Gastrocnemius medialis (tissue), 4 donors: ENCODE measurements at regions not wholly inside any gene's neighbourhood (a gene's known extent, or its start where the extent isn't known, plus 50 kb on each side); places are given as distances from the start of the nearest gene placed in this dataset.

Experiments
- POLR2A ChIP-seq, 2 donors: fragments of 450-650 bp; IDR thresholded peaks; one replicate each; pipeline ENCODE4 v1.6.1; 2017; ENCODE audit warnings: antibody characterized with exemption in 2 of 2, mild to moderate bottlenecking in 2 of 2, moderate library complexity in 2 of 2
- TF ChIP-seq, protein P1 (sequence below), 5 experiments: fragments of 450-650 bp in 3 of 5; fragments of 200-600 bp in 2 of 5; sonication (generic) in 2 of 5; IDR thresholded peaks in 4 of 5; conservative IDR thresholded peaks in 1 of 5; 1 replicate in 4 of 5; 2 replicates in 1 of 5; pipeline ENCODE4 v1.5.1; 2016 to 2019; ENCODE audit warnings: antibody characterized with exemption in 5 of 5, mild to moderate bottlenecking in 3 of 5, moderate library complexity in 3 of 5

DNA sequence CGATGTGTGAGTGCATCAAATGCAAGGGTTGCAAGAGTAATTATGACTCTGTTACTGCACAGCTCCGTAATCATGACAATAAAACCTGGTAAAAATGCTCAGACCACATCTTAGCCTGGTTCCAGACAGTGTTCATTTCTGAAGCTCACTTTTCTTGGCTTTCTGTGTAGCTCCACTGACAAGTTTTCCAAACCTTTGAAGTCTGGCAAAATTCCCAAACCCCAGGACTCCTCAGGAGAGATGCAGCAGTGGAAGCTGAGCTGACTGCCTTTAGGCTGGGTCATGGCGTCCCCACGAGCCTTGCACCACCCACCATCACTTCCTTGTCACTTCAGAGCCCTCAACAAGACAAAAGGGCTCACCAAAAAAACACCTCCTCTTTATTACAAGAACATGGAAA, 131.6 kb upstream of the TAS2R1 start:
- TF ChIP-seq, protein P1, sequence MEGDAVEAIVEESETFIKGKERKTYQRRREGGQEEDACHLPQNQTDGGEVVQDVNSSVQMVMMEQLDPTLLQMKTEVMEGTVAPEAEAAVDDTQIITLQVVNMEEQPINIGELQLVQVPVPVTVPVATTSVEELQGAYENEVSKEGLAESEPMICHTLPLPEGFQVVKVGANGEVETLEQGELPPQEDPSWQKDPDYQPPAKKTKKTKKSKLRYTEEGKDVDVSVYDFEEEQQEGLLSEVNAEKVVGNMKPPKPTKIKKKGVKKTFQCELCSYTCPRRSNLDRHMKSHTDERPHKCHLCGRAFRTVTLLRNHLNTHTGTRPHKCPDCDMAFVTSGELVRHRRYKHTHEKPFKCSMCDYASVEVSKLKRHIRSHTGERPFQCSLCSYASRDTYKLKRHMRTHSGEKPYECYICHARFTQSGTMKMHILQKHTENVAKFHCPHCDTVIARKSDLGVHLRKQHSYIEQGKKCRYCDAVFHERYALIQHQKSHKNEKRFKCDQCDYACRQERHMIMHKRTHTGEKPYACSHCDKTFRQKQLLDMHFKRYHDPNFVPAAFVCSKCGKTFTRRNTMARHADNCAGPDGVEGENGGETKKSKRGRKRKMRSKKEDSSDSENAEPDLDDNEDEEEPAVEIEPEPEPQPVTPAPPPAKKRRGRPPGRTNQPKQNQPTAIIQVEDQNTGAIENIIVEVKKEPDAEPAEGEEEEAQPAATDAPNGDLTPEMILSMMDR (IDR thresholded peaks at IDR 0.05 in 4 of 5, conservative IDR thresholded peaks at IDR 0.05 in 1 of 5): no peak
- no peak for TF ChIP-seq POLR2A (IDR thresholded peaks at IDR 0.05)
